A673 (cell line): ENCODE measurements at regions not wholly inside any gene's neighbourhood (a gene's known extent, or its start where the extent isn't known, plus 50 kb on each side); places are given as distances from the start of the nearest gene placed in this dataset.

Experiments used
- EZH2 ChIP-seq: fragments of 200-600 bp; sonication (generic); IDR thresholded peaks from 2 replicates; pipeline ENCODE4 v1.6.1; 2017; ENCODE audit warnings: borderline replicate concordance, low read depth, mild to moderate bottlenecking, mixed read lengths, antibody characterized with exemption, low read length; ENCODE audit not compliant: poor library complexity, severe bottlenecking
- TF ChIP-seq, protein P1 (sequence below): fragments of 300-800, 200-600 bp; sonication (generic); conservative IDR thresholded peaks from 2 replicates; pipeline ENCODE4 v1.5.1; 2017; ENCODE audit warnings: low read depth, mild to moderate bottlenecking, antibody characterized with exemption, low read length, moderate library complexity, mixed read lengths

DNA sequence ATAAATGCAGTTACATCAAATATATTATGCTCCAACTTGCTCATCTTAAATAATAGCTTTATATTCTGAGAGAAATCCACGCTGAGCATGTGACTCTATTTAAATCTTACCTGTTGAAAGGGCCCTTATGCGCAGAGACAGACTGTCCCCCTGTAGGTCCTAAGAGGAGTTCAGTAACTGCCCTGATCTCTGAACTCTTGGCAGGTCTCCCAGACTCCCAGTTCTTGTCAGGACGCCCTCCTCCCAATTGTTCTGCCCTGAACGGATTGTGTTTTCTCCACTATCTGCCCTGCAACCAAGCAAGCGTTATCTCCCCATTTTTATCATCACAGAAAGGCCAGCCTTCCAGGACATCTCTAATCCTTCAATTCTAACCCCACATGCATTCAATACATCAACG is 954.6 kb downstream of the TSN start:
- TF ChIP-seq, protein P1, sequence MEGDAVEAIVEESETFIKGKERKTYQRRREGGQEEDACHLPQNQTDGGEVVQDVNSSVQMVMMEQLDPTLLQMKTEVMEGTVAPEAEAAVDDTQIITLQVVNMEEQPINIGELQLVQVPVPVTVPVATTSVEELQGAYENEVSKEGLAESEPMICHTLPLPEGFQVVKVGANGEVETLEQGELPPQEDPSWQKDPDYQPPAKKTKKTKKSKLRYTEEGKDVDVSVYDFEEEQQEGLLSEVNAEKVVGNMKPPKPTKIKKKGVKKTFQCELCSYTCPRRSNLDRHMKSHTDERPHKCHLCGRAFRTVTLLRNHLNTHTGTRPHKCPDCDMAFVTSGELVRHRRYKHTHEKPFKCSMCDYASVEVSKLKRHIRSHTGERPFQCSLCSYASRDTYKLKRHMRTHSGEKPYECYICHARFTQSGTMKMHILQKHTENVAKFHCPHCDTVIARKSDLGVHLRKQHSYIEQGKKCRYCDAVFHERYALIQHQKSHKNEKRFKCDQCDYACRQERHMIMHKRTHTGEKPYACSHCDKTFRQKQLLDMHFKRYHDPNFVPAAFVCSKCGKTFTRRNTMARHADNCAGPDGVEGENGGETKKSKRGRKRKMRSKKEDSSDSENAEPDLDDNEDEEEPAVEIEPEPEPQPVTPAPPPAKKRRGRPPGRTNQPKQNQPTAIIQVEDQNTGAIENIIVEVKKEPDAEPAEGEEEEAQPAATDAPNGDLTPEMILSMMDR = no peak
- TF ChIP-seq EZH2 = no peak
